SU-DHL-6 (cell line): ENCODE measurements at regions not wholly inside any gene's neighbourhood (a gene's known extent, or its start where the extent isn't known, plus 50 kb on each side); places are given as distances from the start of the nearest gene placed in this dataset.

ENCODE experiments used
- H2AFZ ChIP-seq: fragments of 200-600 bp; sonication (generic); 2 replicates; pipeline ENCODE4 v1.6.1; 2014; ENCODE audit warnings: low read depth, mild to moderate bottlenecking, moderate library complexity, mixed read lengths, antibody characterized with exemption, low read length; ENCODE audit not compliant: severe bottlenecking
- H3F3A ChIP-seq: fragments of 200-600 bp; shearing (Covaris generic); 2 replicates; pipeline ENCODE4 v1.6.0; 2016; ENCODE audit warnings: antibody characterized with exemption, mild to moderate bottlenecking; ENCODE audit not compliant: insufficient read depth
- H3K27ac ChIP-seq: fragments of 200-600 bp; sonication (generic); 2 replicates; pipeline ENCODE4 v1.5.1; 2016; ENCODE audit warnings: low read depth, mild to moderate bottlenecking, low read length, moderate library complexity, mixed read lengths
- H3K27me3 ChIP-seq: fragments of 200-600 bp; sonication (generic), shearing (Covaris generic); 2 replicates; pipeline ENCODE4 v1.6.0; 2014; ENCODE audit warnings: mild to moderate bottlenecking, low read length
- H3K36me3 ChIP-seq: fragments of 200-600 bp; sonication (generic); 2 replicates; pipeline ENCODE4 v1.6.1; 2014; ENCODE audit warnings: mild to moderate bottlenecking, low read length, mixed read lengths
- H3K4me2 ChIP-seq: fragments of 300-600, 200-600 bp; shearing (Covaris generic), sonication (generic); 2 replicates; pipeline ENCODE4 v1.6.0; 2014; ENCODE audit warnings: low read length, low read depth, mild to moderate bottlenecking; ENCODE audit not compliant: poor library complexity, severe bottlenecking
- H3K4me3 ChIP-seq: fragments of 200-600 bp; sonication (generic); 2 replicates; pipeline ENCODE4 v1.5.1; 2014; ENCODE audit warnings: antibody characterized with exemption, low read length, mild to moderate bottlenecking, mixed read lengths; ENCODE audit not compliant: insufficient read depth, poor library complexity, severe bottlenecking
- H3K79me2 ChIP-seq: fragments of 200-600 bp; sonication (generic); 2 replicates; pipeline ENCODE4 v1.6.1; 2014; ENCODE audit warnings: mild to moderate bottlenecking, low read length, moderate library complexity; ENCODE audit not compliant: insufficient read depth
- H3K9ac ChIP-seq: fragments of 200-600 bp; sonication (generic); 2 replicates; pipeline ENCODE4 v1.7.0; 2014; ENCODE audit warnings: mild to moderate bottlenecking, low read length
- H3K9me2 ChIP-seq: fragments of 200-600 bp; sonication (generic); replicated peaks from 2 replicates; pipeline ENCODE4 v1.6.1; 2014; ENCODE audit warnings: low read length; ENCODE audit not compliant: insufficient read depth
- H3K9me3 ChIP-seq: fragments of 200-600 bp; sonication (generic); 2 replicates; pipeline ENCODE4 v1.6.1; 2014; ENCODE audit warnings: low read length, mixed read lengths; ENCODE audit not compliant: insufficient read depth
- H4K20me1 ChIP-seq: fragments of 200-600 bp; sonication (generic); 2 replicates; pipeline ENCODE4 v1.6.1; 2014; ENCODE audit warnings: low read depth, mild to moderate bottlenecking, antibody characterized with exemption, low read length, moderate library complexity, mixed read lengths
- EZH2phosphoT487 ChIP-seq: fragments of 200-600 bp; sonication (generic), shearing (Covaris generic); conservative IDR thresholded peaks from 2 replicates; pipeline ENCODE4 v1.6.1; 2018; ENCODE audit warnings: mild to moderate bottlenecking, antibody characterized with exemption, low read length, moderate library complexity, mixed read lengths
- TF ChIP-seq, protein P1 (sequence below): fragments of 200-600 bp; sonication (generic); IDR thresholded peaks from one replicate; pipeline ENCODE4 v1.5.1; 2017; ENCODE audit warnings: antibody characterized with exemption, mild to moderate bottlenecking, low read length, moderate library complexity; ENCODE audit not compliant: insufficient read depth, poor library complexity, severe bottlenecking

DNA sequence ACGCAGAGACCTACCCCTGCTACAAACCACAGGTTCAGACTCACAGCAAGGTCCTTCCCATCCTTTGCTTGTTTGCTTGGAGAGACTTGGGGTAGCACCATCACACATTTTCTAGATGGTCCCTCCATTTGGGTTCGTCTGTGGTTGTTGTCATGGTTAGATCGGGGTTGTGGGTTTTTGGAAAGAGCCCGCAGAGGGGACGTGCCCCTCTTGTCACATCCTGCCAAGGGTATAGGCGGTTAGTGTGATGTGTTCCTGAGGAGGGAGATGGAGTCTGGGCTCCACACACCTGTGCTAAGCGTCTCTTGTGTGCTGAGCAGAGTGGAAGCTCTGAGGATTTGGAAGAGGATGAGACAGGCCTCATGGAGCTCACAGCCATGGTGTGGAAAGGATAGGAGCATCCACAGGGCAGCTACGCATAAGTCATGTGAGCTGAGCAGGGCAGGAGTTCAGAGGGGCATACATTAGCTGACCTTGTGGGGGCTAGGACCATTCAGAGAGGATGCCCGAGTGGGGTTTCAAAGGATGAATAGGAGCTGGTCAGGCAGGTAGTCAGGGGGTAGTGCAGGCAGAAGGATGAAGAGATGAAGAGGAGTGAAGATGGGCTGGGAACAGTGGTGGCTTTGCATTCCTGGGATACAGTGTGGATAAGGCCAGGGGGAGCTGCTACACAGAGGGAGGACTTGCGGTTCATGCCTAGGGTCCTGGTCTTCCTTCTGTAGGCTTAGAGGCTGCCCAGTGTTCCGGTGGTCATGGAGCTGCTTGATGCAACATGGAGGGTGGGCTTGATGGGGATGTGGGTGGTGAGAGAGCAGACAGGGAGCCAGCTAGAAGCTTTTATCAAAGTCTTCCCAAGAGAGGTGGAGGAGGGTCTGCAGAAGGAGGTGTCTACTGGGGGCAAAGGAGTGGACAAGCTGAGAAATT is 62.9 kb downstream of the ACKR3 start:
- TF ChIP-seq, protein P1, sequence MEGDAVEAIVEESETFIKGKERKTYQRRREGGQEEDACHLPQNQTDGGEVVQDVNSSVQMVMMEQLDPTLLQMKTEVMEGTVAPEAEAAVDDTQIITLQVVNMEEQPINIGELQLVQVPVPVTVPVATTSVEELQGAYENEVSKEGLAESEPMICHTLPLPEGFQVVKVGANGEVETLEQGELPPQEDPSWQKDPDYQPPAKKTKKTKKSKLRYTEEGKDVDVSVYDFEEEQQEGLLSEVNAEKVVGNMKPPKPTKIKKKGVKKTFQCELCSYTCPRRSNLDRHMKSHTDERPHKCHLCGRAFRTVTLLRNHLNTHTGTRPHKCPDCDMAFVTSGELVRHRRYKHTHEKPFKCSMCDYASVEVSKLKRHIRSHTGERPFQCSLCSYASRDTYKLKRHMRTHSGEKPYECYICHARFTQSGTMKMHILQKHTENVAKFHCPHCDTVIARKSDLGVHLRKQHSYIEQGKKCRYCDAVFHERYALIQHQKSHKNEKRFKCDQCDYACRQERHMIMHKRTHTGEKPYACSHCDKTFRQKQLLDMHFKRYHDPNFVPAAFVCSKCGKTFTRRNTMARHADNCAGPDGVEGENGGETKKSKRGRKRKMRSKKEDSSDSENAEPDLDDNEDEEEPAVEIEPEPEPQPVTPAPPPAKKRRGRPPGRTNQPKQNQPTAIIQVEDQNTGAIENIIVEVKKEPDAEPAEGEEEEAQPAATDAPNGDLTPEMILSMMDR = no peak
- TF ChIP-seq EZH2phosphoT487 = no peak
- Histone ChIP-seq H4K20me1 (no peaks in the 10 kb centered on the region), H3K4me2 (no peak overlapping the region), H3K4me3 (no peak overlapping the region), H2AFZ (no peak overlapping the region), H3K9me3 (no peaks in the 10 kb centered on the region), H3K79me2 (no peaks in the 10 kb centered on the region), H3K9me2 (no peaks in the 10 kb centered on the region), H3F3A (no peaks in the 10 kb centered on the region), H3K27ac (no peak overlapping the region), H3K9ac (no peak overlapping the region), H3K27me3 (no peaks in the 10 kb centered on the region), H3K36me3 (no peaks in the 10 kb centered on the region)

GRCh38 chr2:236633219-236633570 is 63.6 kb downstream of the ACKR3 start:
- Histone ChIP-seq H3K36me3 (no peaks in the 10 kb centered on the region), H3K27ac (no peak overlapping the region), H3K4me2 (no peak overlapping the region), H3K79me2 (no peaks in the 10 kb centered on the region), H3K9me3 (no peaks in the 10 kb centered on the region), H3K9ac (no peak overlapping the region), H4K20me1 (no peaks in the 10 kb centered on the region), H3K4me3 (no peak overlapping the region), H3K27me3 (no peaks in the 10 kb centered on the region), H3F3A (no peaks in the 10 kb centered on the region), H2AFZ (no peak overlapping the region), H3K9me2 (no peaks in the 10 kb centered on the region)
- TF ChIP-seq, protein P1 = no peak
- no peak for TF ChIP-seq EZH2phosphoT487

GRCh38 chr2:236633775-236634560 is 64.3 kb downstream of the ACKR3 start:
- no peaks in the 10 kb centered on the region for H3K9me3 ChIP-seq
- H3K27ac ChIP-seq = no peak overlapping the region
- no peak overlapping the region for H3K4me3 ChIP-seq
- H3K9me2 ChIP-seq = no peaks in the 10 kb centered on the region
- TF ChIP-seq, protein P1 = no peak
- no peak for TF ChIP-seq EZH2phosphoT487
- H3K79me2 ChIP-seq = no peaks in the 10 kb centered on the region
- H3K27me3 ChIP-seq = no peaks in the 10 kb centered on the region
- no peak overlapping the region for H2AFZ ChIP-seq
- no peaks in the 10 kb centered on the region for H4K20me1 ChIP-seq
- no peak overlapping the region for H3K9ac ChIP-seq
- no peaks in the 10 kb centered on the region for H3K36me3 ChIP-seq
- H3K4me2 ChIP-seq = no peak overlapping the region
- H3F3A ChIP-seq = no peaks in the 10 kb centered on the region
